GM21381 (cell line): ENCODE measurements at regions not wholly inside any gene's neighbourhood (a gene's known extent, or its start where the extent isn't known, plus 50 kb on each side); places are given as distances from the start of the nearest gene placed in this dataset.
"Not testable (repeated sequence)": the region's sequence is repeated elsewhere in the genome, so short reads cannot be mapped to it uniquely, and the experiment has no call there.

Experiments used
- ATAC-seq: cut with Tn5 transposase; IDR thresholded peaks from one replicate; pipeline ENCODE4 v1.9.1; 2021; ENCODE audit warnings: mild to moderate bottlenecking, moderate library complexity; ENCODE audit not compliant: unreplicated experiment

GRCh38 chr6:144667532-144668503 lies 382.7 kb downstream of the UTRN start:
- no peak for ATAC-seq

DNA sequence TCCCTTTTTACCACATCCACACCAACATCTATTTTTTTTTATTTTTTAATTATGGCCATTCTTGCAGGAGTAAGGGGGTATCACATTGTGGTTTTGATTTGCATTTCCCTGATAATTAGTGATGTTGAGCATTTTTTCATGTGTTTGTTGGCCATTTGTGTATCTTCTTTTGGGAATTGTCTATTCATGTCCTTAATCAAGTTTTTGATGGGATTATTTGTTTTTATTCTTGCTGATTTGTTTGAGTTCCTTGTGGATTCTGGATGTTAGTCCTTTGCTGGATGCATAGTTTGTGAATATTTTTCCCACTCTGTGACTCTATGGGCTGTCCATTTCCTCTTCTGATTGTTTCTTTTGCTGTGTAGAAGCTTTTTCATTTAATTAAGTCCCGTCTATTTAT lies 385.1 kb downstream of the UTRN start:
- ATAC-seq: not testable (repeated sequence)

DNA sequence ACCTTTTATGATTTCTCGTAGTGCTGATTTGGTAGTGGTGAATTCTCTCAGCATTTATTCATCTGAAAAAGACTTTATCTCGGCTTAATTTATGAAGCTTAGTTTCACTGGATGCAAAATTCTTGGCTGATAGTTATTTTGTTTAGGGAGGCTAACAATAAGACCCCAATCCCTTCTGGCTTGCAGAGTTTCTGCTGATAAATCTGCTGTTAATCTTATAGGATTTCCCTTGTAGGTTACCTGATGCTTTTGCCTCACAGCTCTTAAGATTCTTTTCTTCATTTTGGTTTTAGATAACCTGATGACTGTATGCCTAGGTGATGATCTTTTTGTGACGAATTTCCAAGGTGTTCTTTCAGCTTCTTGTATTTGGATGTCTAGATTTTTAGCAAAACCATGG lies 388.7 kb downstream of the UTRN start:
- ATAC-seq: no peak

DNA sequence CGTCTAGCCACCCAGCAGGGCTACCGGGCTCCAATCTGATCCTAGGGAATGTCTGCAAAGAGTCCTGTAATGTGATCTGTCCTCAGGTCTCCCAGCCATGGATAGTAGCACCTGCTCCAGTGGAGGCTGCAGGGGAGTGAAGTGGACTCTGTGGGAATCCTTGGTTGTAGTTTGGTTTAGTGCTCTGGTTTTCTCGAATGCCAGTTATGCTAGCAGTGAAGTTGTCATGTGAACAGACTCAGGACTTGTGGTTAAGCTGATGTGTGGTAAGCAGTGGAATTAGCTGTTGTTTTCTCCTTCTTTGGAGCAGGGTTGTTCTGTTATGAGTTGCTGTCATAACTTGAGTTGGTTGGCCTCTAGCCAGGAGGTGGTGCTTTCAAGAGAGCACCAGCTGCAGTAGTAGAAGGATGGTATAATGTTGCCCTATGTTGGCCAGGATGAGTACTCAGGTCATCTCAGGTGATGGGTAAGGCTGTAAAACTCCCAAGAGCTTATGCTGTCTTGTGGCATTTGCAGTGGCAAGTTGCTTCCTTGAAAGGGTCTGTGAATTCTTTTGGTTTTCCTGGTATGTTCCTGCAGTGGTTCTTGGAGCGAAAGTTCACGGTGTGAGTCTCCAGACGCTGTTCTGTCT lies 390.2 kb downstream of the UTRN start:
- no peak for ATAC-seq

DNA sequence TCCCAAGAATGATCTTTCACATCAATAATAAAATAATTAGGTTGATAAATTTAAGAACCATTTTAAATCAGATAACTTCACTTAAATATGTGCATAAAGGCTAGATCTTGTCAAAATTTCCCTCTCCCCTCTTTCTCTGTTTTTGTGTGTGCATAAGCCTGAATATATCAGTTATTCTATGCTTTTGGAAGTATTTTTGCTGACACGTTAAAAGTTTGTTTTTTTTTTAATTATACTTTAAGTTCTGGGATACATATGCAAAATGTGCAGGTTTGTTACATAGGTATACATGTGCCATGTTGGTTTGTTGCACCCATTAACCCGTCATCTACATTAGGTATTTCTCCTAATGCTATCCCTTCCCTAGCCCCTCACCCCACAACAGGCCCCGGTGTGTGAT lies 391.2 kb downstream of the UTRN start:
- ATAC-seq: not testable (repeated sequence)

DNA sequence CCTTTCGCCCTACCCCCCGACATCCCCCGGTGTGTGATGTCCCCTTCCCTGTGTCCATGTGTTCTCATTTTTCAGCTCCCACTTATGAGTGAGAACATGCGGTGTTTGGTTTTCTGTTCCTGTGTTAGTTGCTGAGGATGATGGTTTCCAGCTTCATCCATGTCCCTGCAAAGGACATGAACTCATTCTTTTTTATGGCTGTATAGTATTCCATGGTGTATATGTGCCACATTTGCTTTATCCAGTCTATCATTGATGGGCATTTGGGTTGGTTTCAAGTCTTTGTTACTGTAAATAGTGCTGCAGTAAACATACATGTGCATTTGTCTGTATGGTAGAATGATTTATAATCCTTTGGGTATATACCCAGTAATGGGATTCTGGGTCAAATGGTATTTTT lies 392.1 kb downstream of the UTRN start:
- ATAC-seq: not testable (repeated sequence)

DNA sequence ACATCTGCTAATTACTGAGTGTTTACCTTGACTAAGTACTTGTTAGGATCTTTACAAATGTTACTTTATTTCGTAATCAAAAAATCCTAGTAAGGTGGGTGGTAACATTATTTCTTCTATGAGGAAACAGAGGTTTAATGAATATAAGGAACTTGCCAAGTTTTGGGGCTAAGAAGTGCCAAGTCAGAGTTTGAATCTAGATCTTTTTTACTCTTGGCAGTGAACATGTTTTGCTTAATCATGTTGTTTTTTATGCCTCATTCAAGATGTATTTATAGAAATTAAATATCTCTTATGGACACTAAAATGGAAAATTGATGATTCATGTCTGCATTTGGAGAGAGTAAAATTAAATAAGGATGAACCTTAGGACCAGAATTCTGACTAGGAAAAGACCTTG lies 393.7 kb downstream of the UTRN start:
- ATAC-seq: no peak

GRCh38 chr6:144681334-144681733 lies 396.2 kb downstream of the UTRN start:
- no peak for ATAC-seq

- no peak for ATAC-seq
Measured at GRCh38 chr6:144683216-144684070, 398.3 kb downstream of the UTRN start.

DNA sequence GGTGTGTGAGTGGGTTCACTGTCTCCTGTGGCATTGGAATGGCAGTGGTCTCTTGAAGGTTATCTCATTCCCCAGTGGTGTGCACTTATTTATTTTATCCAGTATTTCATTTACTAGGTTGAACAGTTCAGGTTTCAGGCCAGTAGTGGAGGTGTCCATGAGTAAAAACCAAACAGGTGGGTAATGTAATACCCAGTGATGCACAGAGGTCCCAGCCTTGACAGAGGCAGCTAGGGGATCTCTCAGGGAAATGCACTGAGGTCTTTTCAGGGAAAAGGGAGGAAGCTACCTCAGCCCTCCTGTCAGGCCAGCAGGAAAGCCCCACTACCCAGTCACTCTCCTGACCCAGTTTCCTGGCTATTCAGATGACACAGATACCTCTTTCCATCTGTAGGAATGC lies 403.6 kb downstream of the UTRN start:
- no peak for ATAC-seq

GRCh38 chr6:144689503-144690040 lies 404.4 kb downstream of the UTRN start:
- ATAC-seq: no peak

DNA sequence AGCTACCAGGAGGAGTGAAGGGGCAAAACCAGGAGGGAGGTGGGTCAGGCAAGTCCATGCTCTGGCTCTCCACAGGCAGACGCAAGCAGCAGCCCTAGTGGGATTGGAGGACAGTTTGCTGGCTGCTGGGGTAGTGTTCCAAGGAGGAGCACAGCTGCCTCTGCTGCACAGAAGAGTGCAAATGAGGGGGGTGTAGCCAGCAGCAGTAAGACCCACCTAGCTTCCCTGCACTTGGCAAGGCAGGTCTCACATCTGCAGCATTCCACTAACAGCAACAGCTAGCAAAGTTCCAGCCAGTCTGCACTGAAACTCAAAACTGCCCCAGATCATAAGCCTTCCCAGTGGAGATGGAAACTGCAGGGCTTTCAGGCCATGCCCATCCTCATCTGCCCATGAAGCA lies 405.0 kb downstream of the UTRN start:
- ATAC-seq: no peak

GRCh38 chr6:144690666-144691065 lies 405.5 kb downstream of the UTRN start:
- ATAC-seq: no peak

- not testable (repeated sequence) for ATAC-seq
Measured at GRCh38 chr6:144692050-144692449, 406.9 kb downstream of the UTRN start.

DNA sequence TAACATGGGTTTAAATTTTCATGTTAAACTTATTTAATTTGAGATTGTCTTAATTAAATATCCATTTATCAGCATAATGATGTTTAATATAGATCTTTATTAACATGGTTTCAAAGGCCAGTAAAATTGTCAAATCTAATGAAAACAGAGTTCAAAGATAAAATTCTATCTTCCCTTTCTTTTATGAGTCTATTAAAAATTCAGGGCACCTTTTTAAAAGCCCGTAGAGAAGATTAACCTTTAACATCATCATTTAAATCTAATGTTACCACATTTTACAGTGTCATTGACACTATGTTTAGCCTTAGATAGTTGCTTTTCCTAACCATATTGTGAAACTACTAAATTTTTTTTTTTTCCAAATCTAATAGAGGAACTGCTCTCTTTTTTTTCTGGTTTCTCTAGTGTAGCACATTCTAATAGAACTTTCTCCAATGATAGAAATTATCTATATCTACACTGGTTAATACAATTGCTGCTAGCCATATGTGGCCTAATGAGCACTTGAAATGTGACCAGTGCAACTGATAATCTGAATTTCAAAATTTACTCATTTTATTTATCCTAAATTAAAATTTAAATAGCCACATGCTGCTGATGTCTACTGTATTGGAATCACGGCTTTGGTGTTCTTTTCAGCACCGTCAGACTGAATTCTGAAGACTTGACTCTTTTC lies 410.9 kb downstream of the UTRN start:
- no peak for ATAC-seq

- no peak for ATAC-seq
Measured at GRCh38 chr6:144696610-144697368, 411.7 kb downstream of the UTRN start.

GRCh38 chr6:144697369-144697760 lies 412.2 kb downstream of the UTRN start:
- no peak for ATAC-seq

- ATAC-seq: no peak
Measured at GRCh38 chr6:144697801-144698200, 412.7 kb downstream of the UTRN start.

DNA sequence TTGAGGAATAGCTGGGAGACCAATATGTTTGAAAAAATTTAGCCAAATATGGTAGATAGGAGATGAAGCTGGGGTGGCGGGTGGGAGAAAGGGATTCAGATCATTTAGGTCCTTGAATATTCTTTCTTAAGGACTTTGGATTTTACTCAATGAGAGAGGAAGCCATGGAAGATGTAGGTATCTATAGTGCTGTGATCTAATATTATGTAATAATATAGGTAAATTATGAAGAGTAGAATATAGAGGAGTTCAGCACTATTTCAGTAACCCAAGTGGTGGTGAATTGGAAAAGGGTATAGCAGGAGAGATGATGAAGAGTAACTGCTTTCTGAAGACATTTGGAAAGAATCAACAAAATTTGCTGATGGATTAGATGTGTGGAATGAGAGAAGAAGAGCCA lies 417.6 kb downstream of the UTRN start:
- no peak for ATAC-seq

DNA sequence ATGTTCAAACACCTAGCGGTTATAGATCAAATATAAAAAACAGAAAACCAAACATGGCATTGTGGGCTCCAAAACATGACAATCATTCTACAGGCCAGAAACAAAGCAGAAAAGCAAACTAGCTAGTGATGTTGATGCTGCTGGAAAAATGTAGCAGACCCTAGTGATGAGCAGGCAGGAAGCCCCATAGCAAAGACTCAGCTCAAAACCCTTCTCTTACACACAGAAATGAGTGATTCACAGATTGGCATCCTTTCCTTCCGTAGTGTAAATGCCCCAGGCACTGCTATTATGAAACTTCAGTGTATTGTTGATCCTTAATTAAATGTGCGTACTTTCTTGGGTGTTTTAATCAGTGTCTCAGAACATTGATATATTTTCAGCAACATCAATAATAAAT lies 425.1 kb downstream of the UTRN start:
- no peak for ATAC-seq
